SHP77 (cell line): ENCODE measurements at regions not wholly inside any gene's neighbourhood (a gene's known extent, or its start where the extent isn't known, plus 50 kb on each side); places are given as distances from the start of the nearest gene placed in this dataset.
"Not testable (repeated sequence)": the region's sequence is repeated elsewhere in the genome, so short reads cannot be mapped to it uniquely, and the experiment has no call there.

Experiments
- DNase-seq, 2 experiments: peaks; one replicate each; lab custom pipeline; 2025; lab: John Stamatoyannopoulos, UW

GRCh38 chr9:96131825-96132224, 170.2 kb downstream of the HSD17B3 start:
- DNase-seq, result no peak

GRCh38 chr9:96130970-96131369, 171.0 kb downstream of the HSD17B3 start:
- no peak for DNase-seq

DNA sequence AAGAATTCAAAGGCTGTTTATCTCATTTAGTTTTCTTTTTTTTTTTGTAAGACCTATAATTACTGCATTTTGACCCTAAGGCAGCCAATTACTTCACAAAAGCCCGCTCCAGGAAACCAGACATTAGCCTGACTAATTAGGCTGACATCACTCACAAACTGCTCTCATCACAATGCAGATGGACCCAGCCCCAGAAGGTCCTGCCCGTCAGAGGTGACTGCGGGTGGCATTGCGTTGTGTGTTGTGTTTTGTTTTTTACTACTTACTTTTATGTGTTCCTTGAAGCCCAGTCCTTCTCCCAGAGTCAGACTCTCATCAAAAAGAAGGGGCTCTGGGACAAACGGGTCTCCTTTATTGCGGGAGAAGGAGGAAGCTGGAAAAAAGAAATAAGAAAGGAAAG, 172.2 kb downstream of the HSD17B3 start:
- no peak for DNase-seq

GRCh38 chr9:96128880-96129279, 173.1 kb downstream of the HSD17B3 start:
- DNase-seq, result no peak

DNA sequence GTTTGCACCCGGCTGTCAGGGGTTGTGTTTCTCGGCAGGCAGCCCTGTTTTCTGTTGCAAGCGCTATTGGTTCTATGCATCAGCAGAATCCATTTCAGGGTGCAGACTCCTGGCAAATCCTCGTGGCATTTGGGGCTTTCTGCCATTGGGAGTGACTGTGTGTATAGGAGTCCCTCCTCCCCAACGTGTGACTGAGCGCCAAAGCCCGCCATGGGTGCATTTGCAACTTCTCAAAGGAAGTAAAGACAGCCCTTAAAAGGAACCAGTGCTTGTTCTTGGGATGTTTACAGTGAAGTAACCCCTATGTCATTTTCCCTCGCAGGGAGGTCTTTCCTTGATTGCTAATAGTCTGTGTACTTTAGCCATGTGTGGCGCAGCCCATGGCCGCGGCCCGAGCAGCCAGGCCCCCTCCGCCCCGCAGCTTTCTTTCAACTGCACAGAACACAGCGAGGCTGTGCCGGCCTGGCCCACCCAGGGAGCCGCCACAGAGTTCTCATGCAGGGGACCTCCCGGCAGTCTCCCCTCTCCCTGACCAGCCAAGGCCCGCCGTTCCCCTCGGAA, 175.6 kb downstream of the HSD17B3 start:
- no peak for DNase-seq

DNA sequence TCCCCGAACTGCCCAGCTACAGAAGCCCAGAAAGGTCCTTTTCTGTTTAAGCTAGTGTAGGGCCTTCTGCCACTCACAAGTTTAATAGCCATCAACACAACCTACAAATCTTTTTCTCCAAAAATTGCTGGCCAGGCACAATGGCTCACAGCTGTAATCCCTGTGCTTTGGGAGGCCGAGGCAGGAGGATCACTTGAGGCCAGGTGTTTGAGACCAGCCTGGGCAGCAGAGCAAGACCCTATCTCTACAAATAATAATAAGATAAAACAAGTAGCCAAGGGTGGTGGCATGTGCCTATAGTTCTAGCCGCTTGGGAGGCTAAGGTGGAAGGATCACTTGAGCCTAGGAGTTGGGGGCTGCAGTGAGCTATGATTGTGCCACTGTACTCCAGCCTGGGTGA, 176.4 kb downstream of the HSD17B3 start:
- no peak for DNase-seq

- DNase-seq, result no peak
Measured at GRCh38 chr9:96122751-96123150, 179.2 kb downstream of the HSD17B3 start.

DNA sequence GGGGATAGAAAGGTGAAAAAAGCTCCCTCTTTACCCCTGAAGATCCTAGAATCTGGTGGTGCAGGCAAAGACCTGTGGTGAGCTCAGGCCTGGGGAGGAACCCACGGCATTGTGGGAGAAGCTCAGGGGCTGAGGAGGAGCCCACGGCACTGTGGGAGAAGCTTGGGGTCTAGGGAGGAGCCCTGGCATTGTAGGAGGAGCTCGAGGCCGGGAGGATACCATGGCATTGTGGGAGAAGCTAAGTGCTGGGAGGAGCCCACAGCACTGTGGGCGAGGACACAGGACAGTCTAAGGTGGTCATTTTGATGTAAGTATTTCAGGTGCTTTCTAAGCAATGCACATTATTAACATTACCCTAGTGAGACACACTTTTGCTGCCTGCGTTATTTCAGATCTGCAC, 179.7 kb downstream of the HSD17B3 start:
- no peak for DNase-seq

GRCh38 chr9:96121136-96121535, 180.8 kb downstream of the HSD17B3 start:
- no peak for DNase-seq

DNA sequence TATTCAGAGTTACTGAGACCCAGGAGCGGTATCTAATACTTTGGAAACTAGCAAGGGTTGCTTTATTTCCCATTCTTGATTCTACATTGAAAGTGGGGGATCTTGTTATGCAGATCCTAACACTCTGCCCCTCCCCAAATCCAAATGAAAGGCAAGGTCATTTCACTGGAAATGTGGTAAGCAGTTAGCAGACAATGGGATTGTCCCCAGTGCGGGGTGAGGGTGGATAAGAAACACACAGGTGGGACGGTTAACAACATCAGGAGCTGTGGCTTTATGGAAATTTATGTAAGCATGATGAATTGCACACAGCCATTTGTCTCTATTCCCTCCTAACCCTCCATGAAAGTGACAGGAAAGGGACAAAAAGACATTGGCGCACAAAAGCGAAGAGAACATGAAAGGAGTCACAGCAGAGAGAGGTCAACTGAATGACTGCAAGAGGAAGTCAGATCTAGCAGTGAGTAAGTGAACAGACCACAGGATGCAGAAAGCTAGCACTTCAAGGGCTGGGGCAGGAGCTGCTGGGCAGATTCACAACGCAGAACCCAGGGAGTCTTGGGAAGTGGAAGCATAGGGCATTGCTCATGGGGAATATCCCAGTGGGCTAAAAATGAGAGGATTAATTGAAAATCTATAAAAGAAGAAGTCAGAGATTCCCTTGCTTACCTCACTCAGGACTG, 184.4 kb downstream of the HSD17B3 start:
- DNase-seq, result no peak

- DNase-seq, result no peak
Measured at GRCh38 chr9:96116275-96117064, 185.5 kb downstream of the HSD17B3 start.

- DNase-seq, result no peak
Measured at GRCh38 chr9:96115836-96116235, 186.1 kb downstream of the HSD17B3 start.

DNA sequence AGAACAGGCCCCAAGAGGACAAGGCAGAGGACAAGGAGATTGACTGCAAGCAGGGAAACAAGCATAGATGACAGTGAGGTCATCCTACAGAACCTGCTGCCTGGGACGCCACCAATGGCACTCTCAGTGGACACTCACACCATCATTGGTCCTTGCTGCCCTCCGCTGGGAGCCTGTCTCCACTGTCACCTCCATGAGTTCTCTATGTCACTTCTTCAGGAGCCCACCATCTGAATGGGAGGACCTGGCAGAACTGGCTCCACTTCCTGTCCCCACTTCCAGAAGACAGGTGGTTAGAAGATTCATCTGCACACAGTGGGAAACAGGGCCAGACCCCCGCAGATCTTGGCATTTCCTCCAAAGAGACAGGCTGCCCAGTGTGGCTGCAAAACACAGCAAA, 188.9 kb downstream of the HSD17B3 start:
- DNase-seq, result no peak

- DNase-seq, result no peak
Measured at GRCh38 chr9:96109680-96110351, 192.2 kb downstream of the HSD17B3 start.

DNA sequence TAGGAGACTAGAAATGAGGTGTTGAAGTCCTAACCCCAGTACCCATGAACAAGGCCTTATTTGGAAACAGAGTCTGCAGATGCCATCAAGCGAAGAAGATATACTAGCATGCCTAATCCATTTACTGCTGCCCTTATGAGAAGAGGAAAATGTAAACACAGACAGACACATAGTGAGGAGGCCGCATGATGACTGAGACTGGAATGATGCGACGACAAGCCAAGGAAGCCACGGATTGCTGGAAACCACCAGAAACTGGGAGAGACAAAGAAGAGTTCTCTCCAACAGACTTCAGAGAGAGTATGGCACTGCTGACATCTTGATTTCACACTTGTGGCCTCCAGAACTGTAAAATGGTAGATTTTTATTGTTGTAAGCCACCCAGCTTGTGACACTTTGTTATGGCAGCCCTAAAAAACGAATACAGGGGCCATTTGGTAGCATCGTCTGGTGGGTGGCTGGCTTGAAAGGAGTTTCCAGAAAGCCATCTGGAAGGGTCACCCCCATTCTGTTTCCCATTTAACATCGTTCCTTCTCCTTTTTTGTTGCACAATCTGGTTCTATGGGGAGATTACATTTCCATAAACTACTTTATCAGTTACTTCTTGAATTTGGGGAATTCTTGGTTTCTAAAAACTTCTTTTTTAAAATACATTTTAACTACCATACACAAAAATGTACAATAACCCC, 193.1 kb downstream of the HSD17B3 start:
- DNase-seq, result no peak

GRCh38 chr9:96107436-96107835, 194.5 kb downstream of the HSD17B3 start:
- DNase-seq, result no peak

- no peak for DNase-seq
Measured at GRCh38 chr9:96100385-96101300, 201.3 kb downstream of the HSD17B3 start.

GRCh38 chr9:96090630-96091029, 211.3 kb downstream of the HSD17B3 start:
- not testable (repeated sequence) for DNase-seq

- DNase-seq, result no peak
Measured at GRCh38 chr9:96089452-96090085, 212.4 kb downstream of the HSD17B3 start.

DNA sequence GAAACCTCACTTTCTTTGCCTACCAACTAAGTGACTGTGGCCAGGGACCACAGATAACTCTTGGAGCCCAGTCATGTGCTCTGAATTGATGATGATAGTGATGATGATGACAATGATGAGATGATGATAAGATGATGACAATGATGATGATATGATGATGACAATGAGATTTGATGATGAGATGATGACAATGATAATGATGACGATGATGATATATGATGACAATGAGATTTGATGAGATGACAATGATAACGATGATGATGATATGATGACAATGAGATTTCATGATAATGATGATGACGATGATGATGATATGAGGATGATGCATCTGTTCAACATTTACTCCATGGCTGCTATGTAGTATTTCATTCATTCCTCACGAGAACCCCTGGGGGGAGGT, 213.0 kb downstream of the ERCC6L2 start:
- no peak for DNase-seq
